ENCODE measurements at regions not wholly inside any gene's neighbourhood (a gene's known extent, or its start where the extent isn't known, plus 50 kb on each side); places are given as distances from the start of the nearest gene placed in this dataset.
A peak's percentile ranks its signal among the peaks of the same experiment; 100 is the strongest.

GRCh38 chr2:176817061-176817565, 395.5 kb upstream of the HNRNPA3 start:
- TF ChIP-seq, protein P1, sequence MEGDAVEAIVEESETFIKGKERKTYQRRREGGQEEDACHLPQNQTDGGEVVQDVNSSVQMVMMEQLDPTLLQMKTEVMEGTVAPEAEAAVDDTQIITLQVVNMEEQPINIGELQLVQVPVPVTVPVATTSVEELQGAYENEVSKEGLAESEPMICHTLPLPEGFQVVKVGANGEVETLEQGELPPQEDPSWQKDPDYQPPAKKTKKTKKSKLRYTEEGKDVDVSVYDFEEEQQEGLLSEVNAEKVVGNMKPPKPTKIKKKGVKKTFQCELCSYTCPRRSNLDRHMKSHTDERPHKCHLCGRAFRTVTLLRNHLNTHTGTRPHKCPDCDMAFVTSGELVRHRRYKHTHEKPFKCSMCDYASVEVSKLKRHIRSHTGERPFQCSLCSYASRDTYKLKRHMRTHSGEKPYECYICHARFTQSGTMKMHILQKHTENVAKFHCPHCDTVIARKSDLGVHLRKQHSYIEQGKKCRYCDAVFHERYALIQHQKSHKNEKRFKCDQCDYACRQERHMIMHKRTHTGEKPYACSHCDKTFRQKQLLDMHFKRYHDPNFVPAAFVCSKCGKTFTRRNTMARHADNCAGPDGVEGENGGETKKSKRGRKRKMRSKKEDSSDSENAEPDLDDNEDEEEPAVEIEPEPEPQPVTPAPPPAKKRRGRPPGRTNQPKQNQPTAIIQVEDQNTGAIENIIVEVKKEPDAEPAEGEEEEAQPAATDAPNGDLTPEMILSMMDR (IDR thresholded peaks at IDR 0.05; ENCODE audit: low read depth, low read length), result peak; percentile 40
- no peaks in the 10 kb centered on the region for H3K36me3 ChIP-seq
- peak; percentile 15 for DNase-seq
- no peaks in the 10 kb centered on the region for H3K9me3 ChIP-seq
- no peaks in the 10 kb centered on the region for H3K27me3 ChIP-seq
- H3K4me3 ChIP-seq (ENCODE audit: low read depth, low read length), result no peak overlapping the region
- no peaks in the 10 kb centered on the region for H3K4me1 ChIP-seq

GRCh38 chr2:176818076-176818475, 394.5 kb upstream of the HNRNPA3 start:
- Histone ChIP-seq H3K27me3 (no peaks in the 10 kb centered on the region), H3K9me3 (no peaks in the 10 kb centered on the region), H3K4me3 (ENCODE audit: low read depth, low read length) (no peak overlapping the region), H3K4me1 (no peaks in the 10 kb centered on the region), H3K36me3 (no peaks in the 10 kb centered on the region)
- no peak for DNase-seq
- TF ChIP-seq, protein P1 (IDR thresholded peaks at IDR 0.05; ENCODE audit: low read depth, low read length), result no peak

GRCh38 chr2:176818617-176819016, 394.0 kb upstream of the HNRNPA3 start:
- Histone ChIP-seq H3K36me3 (no peaks in the 10 kb centered on the region), H3K27me3 (no peaks in the 10 kb centered on the region), H3K9me3 (no peaks in the 10 kb centered on the region), H3K4me1 (no peaks in the 10 kb centered on the region), H3K4me3 (ENCODE audit: low read depth, low read length) (no peak overlapping the region)
- TF ChIP-seq, protein P1 (IDR thresholded peaks at IDR 0.05; ENCODE audit: low read depth, low read length), result no peak
- DNase-seq, result no peak

- H3K36me3 ChIP-seq, result no peaks in the 10 kb centered on the region
- H3K27me3 ChIP-seq, result no peaks in the 10 kb centered on the region
- no peak overlapping the region for H3K4me3 ChIP-seq (ENCODE audit: low read depth, low read length)
- H3K9me3 ChIP-seq, result no peaks in the 10 kb centered on the region
- DNase-seq, result no peak
- H3K4me1 ChIP-seq, result no peaks in the 10 kb centered on the region
- TF ChIP-seq, protein P1 (IDR thresholded peaks at IDR 0.05; ENCODE audit: low read depth, low read length), result no peak
Observed at GRCh38 chr2:176819306-176819705, 393.3 kb upstream of the HNRNPA3 start.

GRCh38 chr2:176820371-176820932, 392.1 kb upstream of the HNRNPA3 start:
- Histone ChIP-seq H3K4me3 (ENCODE audit: low read depth, low read length) (no peak overlapping the region), H3K9me3 (no peaks in the 10 kb centered on the region), H3K4me1 (no peaks in the 10 kb centered on the region), H3K27me3 (no peaks in the 10 kb centered on the region), H3K36me3 (no peaks in the 10 kb centered on the region)
- TF ChIP-seq, protein P1 (IDR thresholded peaks at IDR 0.05; ENCODE audit: low read depth, low read length), result no peak
- no peak for DNase-seq

DNA sequence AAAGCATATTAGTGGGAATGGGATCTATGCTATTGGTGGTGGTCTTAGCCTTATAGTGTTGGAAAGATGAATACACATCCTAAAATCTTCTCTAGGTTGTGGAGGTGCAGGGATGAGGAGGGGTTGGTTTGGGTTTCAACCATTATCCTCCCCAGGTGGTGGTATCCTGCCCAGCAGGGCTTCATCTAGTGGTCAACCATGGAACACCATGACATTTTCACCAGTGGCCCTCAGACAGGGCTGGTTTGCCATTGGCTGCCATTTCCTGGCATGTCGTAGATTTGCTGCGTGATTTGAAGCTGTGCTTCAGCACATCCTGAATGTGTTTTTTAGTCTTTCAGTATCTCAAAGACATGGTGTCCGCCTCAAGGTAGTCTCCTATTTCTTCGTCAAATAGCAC, 391.2 kb upstream of the HNRNPA3 start:
- Histone ChIP-seq H3K27me3 (no peaks in the 10 kb centered on the region), H3K9me3 (no peaks in the 10 kb centered on the region), H3K4me1 (no peaks in the 10 kb centered on the region), H3K36me3 (no peaks in the 10 kb centered on the region), H3K4me3 (ENCODE audit: low read depth, low read length) (no peak overlapping the region)
- no peak for DNase-seq
- TF ChIP-seq, protein P1 (IDR thresholded peaks at IDR 0.05; ENCODE audit: low read depth, low read length), result peak; percentile 31; the same call in 1 of the 2 replicates
